Heart left ventricle (tissue), 16 donors: ENCODE measurements at regions not wholly inside any gene's neighbourhood (a gene's known extent, or its start where the extent isn't known, plus 50 kb on each side); places are given as distances from the start of the nearest gene placed in this dataset.
"Not testable (repeated sequence)": the region's sequence is repeated elsewhere in the genome, so short reads cannot be mapped to it uniquely, and the experiment has no call there.

Experiments used
- ATAC-seq, 4 donors: fragments of 200-7000 bp; cut with Tn5 transposase; one replicate each; pipeline ENCODE4 v1.9.1; 2020 to 2022; ENCODE audit warnings: moderate library complexity in 4 of 4, mild to moderate bottlenecking in 3 of 4, moderate number of reproducible peaks in 1 of 4
- DNase-seq, 5 donors: peaks; one replicate each; pipeline ENCODE4 v3.0.0-alpha.2; 2020
- H3K27ac ChIP-seq, 12 donors: fragments of 200-600 bp; sonication (generic) in 4 of 12; one replicate each; pipeline versions ENCODE4 v1.5.0 to v1.8.0; 2016 to 2022; ENCODE audit warnings: mild to moderate bottlenecking in 2 of 12
- H3K27me3 ChIP-seq, 9 donors: fragments of 200-600 bp; sonication (generic) in 2 of 9; one replicate each; pipeline versions ENCODE4 v1.5.1 to v1.8.0; 2016 to 2022; ENCODE audit warnings: mild to moderate bottlenecking in 3 of 9
- H3K36me3 ChIP-seq, 9 donors: fragments of 200-600 bp; sonication (generic) in 2 of 9; one replicate each; pipeline versions ENCODE4 v1.5.0 to v1.8.0; 2018 to 2022; ENCODE audit warnings: mild to moderate bottlenecking in 2 of 9
- H3K4me1 ChIP-seq, 12 donors: fragments of 200-600 bp; sonication (generic) in 4 of 12; one replicate each; pipeline versions ENCODE4 v1.5.0 to v1.8.0; 2016 to 2022; ENCODE audit warnings: mild to moderate bottlenecking in 3 of 12
- H3K4me3 ChIP-seq, 12 donors: fragments of 200-600 bp; sonication (generic) in 4 of 12; one replicate each; pipeline versions ENCODE4 v1.5.0 to v1.8.0; 2017 to 2022; ENCODE audit warnings: mild to moderate bottlenecking in 9 of 12, moderate library complexity in 4 of 12
- H3K9me3 ChIP-seq, 12 donors: fragments of 200-600 bp; sonication (generic) in 4 of 12; one replicate each; pipeline versions ENCODE4 v1.5.0 to v1.8.0; 2016 to 2022; ENCODE audit warnings: mild to moderate bottlenecking in 1 of 12
- WGBS, 4 donors: extraction: QIAGEN DNeasy Blood & Tissue Kit in 2 of 4; methylation state at CpG; one replicate each; pipeline versions ENCODE4 v1.1.5 to v1.1.7; 2013 to 2018; 5-methylcytosine and 5-hydroxymethylcytosine counted together
- intact Hi-C, 10 donors: fragments of 100-400 bp; cut with DNase I; formaldehyde crosslinking; loops; one replicate each; pipeline versions ENCODE4 v1.11.1 to v1.14.2; 2022
- donor health status: ischemic (EF 13 %, LVEDD 7.1; RV severe dilation, severe dysfunction).
- donor health status: healthy with polysubstance abuse.
- donor health status: DM: no; HTN: yes; CAD: no.
- donor health status: DM: no; HTN: no; CAD: no.
- donor health status: ischemic (EF 25% LVEDD 6.9; RV normal size, moderate dysfunction).
- donor health status: ischemic (EF 25% LVEDD 5.7; RV mildly dilated, moderate dysfunction).
- donor health status: healthy.
- donor health status: DM: yes; HTN: yes; CAD: no.
- donor health status: ischemic (EF 35%, LVEDD 5.7; RV mildly dilated, moderate dysfunction).
- donor health status: nonischemic (EF 11% LVEDD 7.7; RV severe dilation, severe dysfunction).
- donor health status: DM: yes; HTN: yes; CAD: no.
- donor health status: PGD.
- donor health status: ischemic (EF 29% LVEDD 5.4; RV normal size, mild dysfunction).
- donor health status: nonischemic (EF 23%, LVEDD 6.1; RV moderate dilation, normal function).

DNA sequence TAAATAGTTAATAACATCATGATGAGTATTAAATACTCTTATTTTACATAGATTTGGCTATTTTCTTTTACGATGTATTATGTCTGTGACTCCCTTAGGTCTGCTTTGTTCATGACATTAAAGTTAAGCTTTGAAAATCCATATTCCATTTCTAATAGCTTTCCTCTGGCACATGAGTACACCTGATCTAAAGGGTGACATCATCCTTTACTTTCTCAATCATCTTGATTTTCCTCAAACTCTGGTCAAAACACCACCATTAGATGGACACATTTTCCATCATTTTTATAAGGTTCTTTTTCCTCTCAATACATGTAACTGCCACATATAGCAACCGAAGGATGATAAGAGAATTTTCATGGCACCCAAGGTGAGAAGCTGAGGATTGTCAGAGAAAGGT is 54.3 kb upstream of the BDP1 start:
- intact Hi-C loops, ATAC-seq: not testable (repeated sequence)
- WGBS, 4 donors: 85 to 94% (median 86%) methylated on average over 2 of the region's 2 CpGs

DNA sequence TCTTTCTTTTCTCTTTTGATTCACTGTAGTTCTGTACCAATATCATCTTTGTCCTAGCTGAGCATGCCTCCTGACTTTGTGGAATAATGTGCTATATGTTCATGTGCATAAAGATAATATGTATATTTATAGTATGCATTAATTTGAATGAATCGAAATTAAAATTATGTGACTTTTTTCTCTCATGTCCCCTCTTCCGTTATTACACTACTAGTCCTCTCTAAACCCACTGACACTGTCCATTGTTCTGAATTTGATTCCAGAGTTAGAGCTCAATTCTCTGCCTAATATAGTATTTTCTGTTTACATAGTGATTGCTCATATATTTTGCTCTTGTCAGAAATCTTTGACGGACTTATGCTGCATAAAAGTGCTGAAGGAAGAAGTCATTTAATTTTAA is 53.9 kb upstream of the BDP1 start:
- H3K36me3 ChIP-seq, intact Hi-C loops, H3K27me3 ChIP-seq, H3K9me3 ChIP-seq, DNase-seq, ATAC-seq, H3K4me3 ChIP-seq, H3K27ac ChIP-seq, H3K4me1 ChIP-seq: not testable (repeated sequence)
- WGBS, 4 donors: 72 to 78% (median 74%) methylated on average over 3 of the region's 3 CpGs

More for the DNA sequence above, 54.3 kb upstream of the BDP1 start:
- not testable (repeated sequence) for H3K27ac ChIP-seq, H3K9me3 ChIP-seq, H3K27me3 ChIP-seq, H3K4me1 ChIP-seq, H3K36me3 ChIP-seq, DNase-seq, H3K4me3 ChIP-seq

DNA sequence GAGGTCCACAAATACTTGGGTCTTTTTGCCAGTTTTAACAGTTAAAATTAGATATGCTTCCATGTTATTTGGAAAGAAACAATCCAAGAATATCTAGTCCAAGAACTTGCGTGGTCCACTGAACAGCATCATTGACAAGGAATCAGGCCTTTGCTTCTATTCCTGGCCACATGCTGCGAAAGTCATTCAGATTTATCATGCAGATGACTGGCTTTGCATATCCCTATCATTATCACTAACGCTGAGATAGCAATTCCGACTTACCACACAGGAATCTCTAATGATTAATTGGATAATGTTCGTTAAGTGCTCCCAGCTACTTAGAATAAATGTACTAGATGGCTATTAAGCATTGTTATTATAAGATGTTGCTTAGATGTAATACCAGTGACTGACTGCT is 51.0 kb upstream of the BDP1 start:
- H3K36me3 ChIP-seq, H3K4me1 ChIP-seq, ATAC-seq, H3K27me3 ChIP-seq, H3K27ac ChIP-seq, DNase-seq, intact Hi-C loops, H3K4me3 ChIP-seq, H3K9me3 ChIP-seq: not testable (repeated sequence)
- WGBS, 4 donors: 46 to 72% (median 49%) methylated on average over 5 of the region's 5 CpGs

DNA sequence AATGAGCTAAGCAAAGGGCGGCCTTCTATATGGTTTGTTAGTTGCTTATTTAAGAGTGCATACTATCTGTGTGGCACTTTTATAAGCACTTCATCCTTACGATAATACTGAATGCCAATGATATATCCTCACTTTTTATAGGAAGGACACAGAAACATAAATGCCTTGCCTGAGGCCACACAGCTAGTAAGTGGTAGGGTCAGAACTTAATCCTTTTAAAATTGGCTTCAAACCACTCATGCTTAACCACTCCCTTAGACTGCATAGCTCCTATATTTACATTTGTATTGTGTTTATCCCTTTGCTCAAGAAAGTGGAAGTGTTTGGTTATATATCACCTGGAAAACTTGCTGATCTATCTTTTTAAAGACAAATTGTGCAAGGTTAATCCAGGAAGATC is 50.5 kb upstream of the BDP1 start:
- H3K27me3 ChIP-seq, H3K9me3 ChIP-seq, H3K4me3 ChIP-seq, H3K36me3 ChIP-seq, DNase-seq, ATAC-seq, intact Hi-C loops, H3K27ac ChIP-seq, H3K4me1 ChIP-seq: not testable (repeated sequence)
- 87 to 93% (median 90%) methylated on average over 2 of the region's 2 CpGs for WGBS, 4 donors
